Skeletal muscle tissue (tissue), 3 donors: ENCODE measurements at regions not wholly inside any gene's neighbourhood (a gene's known extent, or its start where the extent isn't known, plus 50 kb on each side); places are given as distances from the start of the nearest gene placed in this dataset.

Experiments
- H3K27ac ChIP-seq: one replicate; pipeline ENCODE4 v1.7.0; 2013; ENCODE audit warnings: mild to moderate bottlenecking, low read depth, low read length, inconsistent platforms
- H3K27me3 ChIP-seq, 3 donors: one replicate each; pipeline ENCODE4 v1.7.0; 2013; ENCODE audit warnings: low read length in 3 of 3; ENCODE audit not compliant: control insufficient read depth in 3 of 3, insufficient read depth in 3 of 3
- H3K36me3 ChIP-seq, 3 donors: one replicate each; pipeline ENCODE4 v1.7.0; 2013; ENCODE audit warnings: low read length in 3 of 3; ENCODE audit not compliant: control insufficient read depth in 3 of 3, insufficient read depth in 3 of 3
- H3K4me1 ChIP-seq, 3 donors: one replicate each; pipeline ENCODE4 v1.7.0; 2013; ENCODE audit warnings: low read length in 3 of 3, mild to moderate bottlenecking in 3 of 3; ENCODE audit not compliant: control insufficient read depth in 3 of 3, insufficient read depth in 3 of 3
- H3K4me3 ChIP-seq, 3 donors: one replicate each; pipeline ENCODE4 v1.7.0; 2013; ENCODE audit warnings: low read length in 3 of 3
- H3K9ac ChIP-seq, 3 donors: one replicate each; pipeline ENCODE4 v1.7.0; 2013; ENCODE audit warnings: low read length in 3 of 3, mild to moderate bottlenecking in 3 of 3, moderate library complexity in 2 of 3, low read depth in 1 of 3
- H3K9me3 ChIP-seq, 3 donors: one replicate each; pipeline ENCODE4 v1.7.0; 2013; ENCODE audit warnings: low read length in 3 of 3; ENCODE audit not compliant: control insufficient read depth in 3 of 3
- donor health status: Osteomylitis.

GRCh38 chr12:132416121-132416673, 73.8 kb upstream of the FBRSL1 start:
- no peak overlapping the region for H3K27ac ChIP-seq
- H3K4me3 ChIP-seq, result no peak overlapping the region
- no peaks in the 10 kb centered on the region for H3K36me3 ChIP-seq
- H3K9me3 ChIP-seq, result no peaks in the 10 kb centered on the region
- H3K9ac ChIP-seq, result no peak overlapping the region
- H3K4me1 ChIP-seq, result peaks cover 0 to 2% (median 2%) of the 10 kb centered on the region in 3 donors
- peaks cover 33 to 58% (median 55%) of the 10 kb centered on the region in 3 donors for H3K27me3 ChIP-seq

- H3K27ac ChIP-seq, result no peak overlapping the region
- H3K4me1 ChIP-seq, result peaks cover 0 to 2% (median 2%) of the 10 kb centered on the region in 3 donors
- H3K27me3 ChIP-seq, result peaks cover 30 to 55% (median 53%) of the 10 kb centered on the region in 3 donors
- no peaks in the 10 kb centered on the region for H3K9me3 ChIP-seq
- no peak overlapping the region for H3K9ac ChIP-seq
- no peaks in the 10 kb centered on the region for H3K36me3 ChIP-seq
- peak overlapping the region in 1 of 3 donors; percentile 22 for H3K4me3 ChIP-seq
Measured at GRCh38 chr12:132415327-132416120, 74.4 kb upstream of the FBRSL1 start.

GRCh38 chr12:132414634-132415326, 75.2 kb upstream of the FBRSL1 start:
- Histone ChIP-seq H3K9ac (no peak overlapping the region), H3K9me3 (no peaks in the 10 kb centered on the region), H3K4me3 (peak overlapping the region in 1 of 3 donors; percentile 22), H3K36me3 (no peaks in the 10 kb centered on the region), H3K27me3 (peaks cover 30 to 55% (median 50%) of the 10 kb centered on the region in 3 donors), H3K27ac (no peak overlapping the region), H3K4me1 (peaks cover 0 to 2% (median 2%) of the 10 kb centered on the region in 3 donors)

GRCh38 chr12:132413931-132414588, 75.9 kb upstream of the FBRSL1 start:
- no peaks in the 10 kb centered on the region for H3K36me3 ChIP-seq

GRCh38 chr12:132411457-132411856, 78.5 kb upstream of the FBRSL1 start:
- Histone ChIP-seq H3K27ac (no peak overlapping the region), H3K36me3 (no peaks in the 10 kb centered on the region), H3K27me3 (peaks cover 35 to 63% (median 46%) of the 10 kb centered on the region in 3 donors), H3K4me1 (peaks cover 0 to 2% (median 2%) of the 10 kb centered on the region in 3 donors), H3K4me3 (no peak overlapping the region), H3K9ac (no peak overlapping the region), H3K9me3 (peaks cover 0 to 3% (median 0%) of the 10 kb centered on the region in 3 donors)

More at GRCh38 chr12:132413931-132414588, 75.9 kb upstream of the FBRSL1 start:
- no peak overlapping the region for H3K27ac ChIP-seq
- H3K27me3 ChIP-seq, result peaks cover 30 to 62% (median 47%) of the 10 kb centered on the region in 3 donors
- H3K4me1 ChIP-seq, result peaks cover 0 to 2% (median 2%) of the 10 kb centered on the region in 3 donors
- no peak overlapping the region for H3K4me3 ChIP-seq
- no peaks in the 10 kb centered on the region for H3K9me3 ChIP-seq
- H3K9ac ChIP-seq, result no peak overlapping the region

GRCh38 chr12:132410849-132411248, 79.1 kb upstream of the FBRSL1 start:
- peaks cover 0 to 2% (median 2%) of the 10 kb centered on the region in 3 donors for H3K4me1 ChIP-seq
- H3K27ac ChIP-seq, result no peak overlapping the region
- peaks cover 0 to 3% (median 0%) of the 10 kb centered on the region in 3 donors for H3K9me3 ChIP-seq
- no peaks in the 10 kb centered on the region for H3K36me3 ChIP-seq
- no peak overlapping the region for H3K4me3 ChIP-seq
- no peak overlapping the region for H3K9ac ChIP-seq
- H3K27me3 ChIP-seq, result peaks cover 30 to 63% (median 46%) of the 10 kb centered on the region in 3 donors

GRCh38 chr12:132410296-132410625, 79.7 kb upstream of the FBRSL1 start:
- H3K9ac ChIP-seq, result no peak overlapping the region
- H3K27me3 ChIP-seq, result peaks cover 24 to 62% (median 46%) of the 10 kb centered on the region in 3 donors
- H3K9me3 ChIP-seq, result peaks cover 0 to 3% (median 0%) of the 10 kb centered on the region in 3 donors
- H3K4me1 ChIP-seq, result peaks cover 0 to 2% (median 2%) of the 10 kb centered on the region in 3 donors
- no peaks in the 10 kb centered on the region for H3K36me3 ChIP-seq
- H3K27ac ChIP-seq, result no peak overlapping the region
- no peak overlapping the region for H3K4me3 ChIP-seq

- Histone ChIP-seq H3K27ac (no peak overlapping the region), H3K4me3 (no peak overlapping the region), H3K36me3 (no peaks in the 10 kb centered on the region), H3K9ac (no peak overlapping the region), H3K4me1 (peaks cover 0 to under 1% (median 0%) of the 10 kb centered on the region in 3 donors), H3K27me3 (peaks cover 21 to 60% (median 47%) of the 10 kb centered on the region in 3 donors), H3K9me3 (peaks cover 0 to 3% (median 0%) of the 10 kb centered on the region in 3 donors)
Measured at GRCh38 chr12:132409495-132410295, 80.3 kb upstream of the FBRSL1 start.
